Psoas muscle (tissue), 7 donors: ENCODE measurements at regions not wholly inside any gene's neighbourhood (a gene's known extent, or its start where the extent isn't known, plus 50 kb on each side); places are given as distances from the start of the nearest gene placed in this dataset.

Experiments used
- ATAC-seq, 4 donors: fragments of 200-7000 bp; cut with Tn5 transposase; one replicate each; pipeline ENCODE4 v1.9.1; 2020; ENCODE audit warnings: moderate library complexity in 3 of 4, mild to moderate bottlenecking in 2 of 4
- DNase-seq, 2 donors: peaks; one replicate each; pipeline ENCODE4 v3.0.0-alpha.2; 2020
- H3K27ac ChIP-seq: fragments of 200-600 bp; one replicate; pipeline ENCODE4 v1.8.0; 2022
- H3K27me3 ChIP-seq, 3 donors: fragments of 200-600 bp in 1 of 3; one replicate each; pipeline versions ENCODE4 v1.6.1 to v1.8.0; 2013 to 2022; ENCODE audit warnings: low read length in 2 of 3, mild to moderate bottlenecking in 2 of 3, moderate library complexity in 1 of 3; ENCODE audit not compliant: insufficient read depth in 3 of 3
- H3K36me3 ChIP-seq, 2 donors: fragments of 200-600 bp in 1 of 2; one replicate each; pipeline versions ENCODE4 v1.6.1 to v1.8.0; 2013 to 2022; ENCODE audit warnings: low read depth in 1 of 2, mild to moderate bottlenecking in 1 of 2, moderate library complexity in 1 of 2; ENCODE audit not compliant: insufficient read depth in 1 of 2
- H3K4me1 ChIP-seq: fragments of 200-600 bp; one replicate; pipeline ENCODE4 v1.8.0; 2022
- H3K4me3 ChIP-seq: fragments of 200-600 bp; one replicate; pipeline ENCODE4 v1.8.0; 2022; ENCODE audit warnings: mild to moderate bottlenecking
- H3K9me3 ChIP-seq: fragments of 200-600 bp; one replicate; pipeline ENCODE4 v1.8.0; 2022
- WGBS, 3 donors: extraction: QIAGEN DNeasy Blood & Tissue Kit; methylation state at CpG; one replicate each; pipeline versions ENCODE4 v1.1.6 to v1.1.7; 2013; 5-methylcytosine and 5-hydroxymethylcytosine counted together
- intact Hi-C, 2 donors: fragments of 100-400 bp; cut with DNase I; formaldehyde crosslinking; loops; one replicate each; pipeline versions ENCODE4 v1.11.0 to v1.14.2; 2022
- TF ChIP-seq, protein P1 (sequence below): fragments of 200-600 bp; IDR thresholded peaks from one replicate; pipeline ENCODE4 v1.8.0; 2022; ENCODE audit warnings: antibody characterized with exemption
- donor health status: healthy with polysubstance abuse.
- donor health status: DM: no; HTN: no; CAD: no; lungs with moderate emphysema.
- donor health status: Bipolar disorder and iron deficiency.
- donor health status: healthy.
- donor health status: DM: yes; HTN: yes; CAD: no.
- donor health status: DM: no; HTN: no; CAD: no.
- donor health status: DM: yes; HTN: yes; CAD: no.

DNA sequence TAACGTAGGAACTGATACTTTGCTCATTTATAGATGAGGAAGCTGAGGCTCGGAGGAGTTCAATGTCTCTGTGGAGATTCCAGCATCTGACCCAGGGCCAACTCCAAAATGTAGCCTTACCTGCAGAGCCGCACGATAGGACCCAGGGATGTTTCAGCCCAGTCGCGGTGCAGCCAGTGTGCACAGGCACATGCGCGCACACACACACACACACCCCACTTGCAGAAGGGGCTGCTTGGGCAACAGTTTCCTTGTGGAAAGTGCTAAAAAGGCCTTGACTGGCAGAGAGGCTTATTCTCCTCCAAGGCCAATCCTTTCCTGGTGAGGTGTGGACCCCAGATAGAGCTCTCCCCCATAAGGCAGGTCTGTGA, 101.7 kb downstream of the ZFP36L2 start:
- Histone ChIP-seq H3K27ac (no peak overlapping the region), H3K9me3 (peaks cover under 1% of the 10 kb centered on the region), H3K4me1 (no peaks in the 10 kb centered on the region), H3K4me3 (no peak overlapping the region), H3K36me3 (no peaks in the 10 kb centered on the region), H3K27me3 (no peaks in the 10 kb centered on the region)
- WGBS, 3 donors = 89 to 92% (median 92%) methylated on average over 8 of the region's 8 CpGs
- intact Hi-C loops = loop anchor here (5.0 to 10.0 kb wide), 4 partner anchors 150 to 363 kb away; no protein-coding TSS in a partner anchor
- TF ChIP-seq, protein P1, sequence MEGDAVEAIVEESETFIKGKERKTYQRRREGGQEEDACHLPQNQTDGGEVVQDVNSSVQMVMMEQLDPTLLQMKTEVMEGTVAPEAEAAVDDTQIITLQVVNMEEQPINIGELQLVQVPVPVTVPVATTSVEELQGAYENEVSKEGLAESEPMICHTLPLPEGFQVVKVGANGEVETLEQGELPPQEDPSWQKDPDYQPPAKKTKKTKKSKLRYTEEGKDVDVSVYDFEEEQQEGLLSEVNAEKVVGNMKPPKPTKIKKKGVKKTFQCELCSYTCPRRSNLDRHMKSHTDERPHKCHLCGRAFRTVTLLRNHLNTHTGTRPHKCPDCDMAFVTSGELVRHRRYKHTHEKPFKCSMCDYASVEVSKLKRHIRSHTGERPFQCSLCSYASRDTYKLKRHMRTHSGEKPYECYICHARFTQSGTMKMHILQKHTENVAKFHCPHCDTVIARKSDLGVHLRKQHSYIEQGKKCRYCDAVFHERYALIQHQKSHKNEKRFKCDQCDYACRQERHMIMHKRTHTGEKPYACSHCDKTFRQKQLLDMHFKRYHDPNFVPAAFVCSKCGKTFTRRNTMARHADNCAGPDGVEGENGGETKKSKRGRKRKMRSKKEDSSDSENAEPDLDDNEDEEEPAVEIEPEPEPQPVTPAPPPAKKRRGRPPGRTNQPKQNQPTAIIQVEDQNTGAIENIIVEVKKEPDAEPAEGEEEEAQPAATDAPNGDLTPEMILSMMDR = no peak
- ATAC-seq (no peak), DNase-seq (no peak)

GRCh38 chr2:43123981-43124686, 102.3 kb downstream of the ZFP36L2 start:
- intact Hi-C loops = loop anchor here in 1 of 2 donors (10.0 kb wide), 2 partner anchors 149 to 361 kb away; no protein-coding TSS in a partner anchor

DNA sequence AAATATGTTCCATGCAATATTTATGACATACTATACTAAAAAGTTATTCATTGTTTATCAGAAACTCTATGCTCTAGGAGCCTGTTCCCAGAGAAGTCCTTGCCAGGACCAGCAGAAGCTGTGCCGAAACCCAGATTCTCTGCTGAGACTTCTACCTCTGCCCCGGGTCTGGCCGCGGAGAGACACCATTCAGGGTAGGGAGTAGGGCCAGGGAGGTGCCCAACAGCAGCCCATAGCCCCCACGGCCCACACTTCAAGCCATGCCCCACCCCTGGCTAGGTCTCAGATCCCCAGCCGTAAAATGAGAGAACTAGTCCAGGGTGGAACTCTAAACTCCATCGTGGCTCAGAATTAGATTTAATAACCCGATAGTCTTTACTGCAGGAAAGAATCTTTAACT, 102.9 kb downstream of the ZFP36L2 start:
- 51 to 63% (median 58%) methylated on average over 7 to 8 of the region's 8 CpGs for WGBS, 3 donors
- Histone ChIP-seq H3K9me3 (peaks cover 6% of the 10 kb centered on the region), H3K4me1 (no peaks in the 10 kb centered on the region), H3K4me3 (no peak overlapping the region), H3K36me3 (no peaks in the 10 kb centered on the region), H3K27me3 (no peaks in the 10 kb centered on the region), H3K27ac (no peak overlapping the region)
- intact Hi-C loops = loop anchor here in 1 of 2 donors (10.0 kb wide), 2 partner anchors 149 to 361 kb away; no protein-coding TSS in a partner anchor
- no peak for DNase-seq
- TF ChIP-seq, protein P1 = no peak
- no peak for ATAC-seq

More at GRCh38 chr2:43123981-43124686, 102.3 kb downstream of the ZFP36L2 start:
- no peaks in the 10 kb centered on the region for H3K4me1 ChIP-seq
- no peak for DNase-seq
- no peak overlapping the region for H3K4me3 ChIP-seq
- TF ChIP-seq, protein P1 = no peak
- H3K36me3 ChIP-seq = no peaks in the 10 kb centered on the region
- H3K27me3 ChIP-seq = no peaks in the 10 kb centered on the region
- WGBS, 3 donors = 67 to 71% (median 69%) methylated on average over 9 of the region's 9 CpGs
- no peak overlapping the region for H3K27ac ChIP-seq
- peaks cover 6% of the 10 kb centered on the region for H3K9me3 ChIP-seq
- no peak for ATAC-seq

GRCh38 chr2:43123028-43123427, 103.4 kb downstream of the ZFP36L2 start:
- no peak overlapping the region for H3K27ac ChIP-seq
- TF ChIP-seq, protein P1 = no peak
- H3K4me1 ChIP-seq = no peaks in the 10 kb centered on the region
- intact Hi-C loops = loop anchor here in 1 of 2 donors (10.0 kb wide), 2 partner anchors 148 to 362 kb away; no protein-coding TSS in a partner anchor
- 79 to 86% (median 82%) methylated on average over 4 of the region's 4 CpGs for WGBS, 3 donors
- peaks cover 6% of the 10 kb centered on the region for H3K9me3 ChIP-seq
- DNase-seq = no peak
- no peaks in the 10 kb centered on the region for H3K27me3 ChIP-seq
- H3K4me3 ChIP-seq = no peak overlapping the region
- no peaks in the 10 kb centered on the region for H3K36me3 ChIP-seq
- ATAC-seq = peak in 1 of 4 donors; percentile 20
